HG02763 (cell line): ENCODE measurements at regions not wholly inside any gene's neighbourhood (a gene's known extent, or its start where the extent isn't known, plus 50 kb on each side); places are given as distances from the start of the nearest gene placed in this dataset.

Experiments used
- ATAC-seq: cut with Tn5 transposase; IDR thresholded peaks from one replicate; pipeline ENCODE4 v1.9.1; 2021; ENCODE audit warnings: mild to moderate bottlenecking, moderate library complexity; ENCODE audit not compliant: unreplicated experiment

DNA sequence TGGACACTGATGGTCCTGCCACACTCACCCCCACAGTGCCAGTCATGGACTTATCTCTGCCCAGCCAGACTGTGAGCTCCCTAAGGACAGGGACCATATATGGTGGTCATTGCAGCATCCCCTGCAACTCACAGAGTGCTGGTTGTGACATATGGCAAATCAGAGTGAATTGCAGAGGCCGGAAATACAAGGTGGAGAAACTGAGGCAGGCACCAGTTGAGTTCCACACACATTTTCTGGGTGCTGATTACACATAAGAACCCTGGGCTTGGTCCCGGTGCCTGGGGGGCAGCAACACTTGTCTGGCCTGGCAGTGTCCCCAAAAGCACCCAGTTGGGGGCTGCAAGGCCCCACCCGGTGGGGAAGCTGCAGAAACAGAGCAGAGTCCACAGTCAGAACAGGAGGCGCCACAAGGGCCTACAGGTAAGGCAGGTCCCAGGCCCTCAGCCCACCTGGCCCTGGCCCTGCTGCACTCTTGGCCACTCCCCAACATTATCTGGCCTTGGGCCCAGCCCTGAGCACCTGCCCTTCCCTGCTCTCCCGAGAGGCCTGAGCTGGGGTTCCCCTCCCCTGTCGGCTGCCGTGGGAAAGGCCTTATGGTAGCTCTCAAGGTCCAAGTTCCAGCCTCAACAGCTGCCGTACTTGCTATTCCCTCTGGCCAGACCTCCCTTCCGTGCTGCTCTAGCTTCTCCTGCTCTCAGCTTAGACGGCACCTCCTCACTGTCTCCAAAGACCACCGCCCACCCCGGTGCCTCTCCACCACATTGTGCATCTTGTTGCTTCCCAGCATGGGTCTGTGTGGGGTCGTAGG lies 140.8 kb upstream of the PTPN1 start:
- no peak for ATAC-seq

DNA sequence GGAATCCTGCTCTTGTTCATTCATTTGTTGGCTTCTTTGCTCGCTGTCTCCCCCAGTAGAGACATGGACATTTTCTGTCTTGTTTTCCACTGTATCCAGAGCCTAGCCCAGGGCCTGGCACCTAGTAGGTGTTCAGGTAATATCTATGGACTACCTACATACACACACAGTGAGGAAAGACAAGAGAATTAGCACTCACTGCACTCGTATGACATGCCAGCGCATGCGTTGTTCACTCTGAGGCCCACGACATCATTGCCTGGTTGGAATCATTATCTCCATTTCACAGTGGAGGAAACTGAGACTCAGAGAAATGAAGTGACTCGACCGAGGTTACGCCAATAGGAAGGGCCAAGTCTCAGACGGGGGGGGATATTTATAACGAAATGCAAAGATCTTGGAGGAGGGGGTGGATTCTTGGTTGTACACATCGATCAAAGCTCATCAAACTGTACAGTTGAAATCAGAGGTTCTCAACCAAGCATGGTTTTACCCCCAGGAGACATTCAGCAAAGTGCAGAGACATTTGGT lies 140.1 kb upstream of the PTPN1 start:
- ATAC-seq = no peak

DNA sequence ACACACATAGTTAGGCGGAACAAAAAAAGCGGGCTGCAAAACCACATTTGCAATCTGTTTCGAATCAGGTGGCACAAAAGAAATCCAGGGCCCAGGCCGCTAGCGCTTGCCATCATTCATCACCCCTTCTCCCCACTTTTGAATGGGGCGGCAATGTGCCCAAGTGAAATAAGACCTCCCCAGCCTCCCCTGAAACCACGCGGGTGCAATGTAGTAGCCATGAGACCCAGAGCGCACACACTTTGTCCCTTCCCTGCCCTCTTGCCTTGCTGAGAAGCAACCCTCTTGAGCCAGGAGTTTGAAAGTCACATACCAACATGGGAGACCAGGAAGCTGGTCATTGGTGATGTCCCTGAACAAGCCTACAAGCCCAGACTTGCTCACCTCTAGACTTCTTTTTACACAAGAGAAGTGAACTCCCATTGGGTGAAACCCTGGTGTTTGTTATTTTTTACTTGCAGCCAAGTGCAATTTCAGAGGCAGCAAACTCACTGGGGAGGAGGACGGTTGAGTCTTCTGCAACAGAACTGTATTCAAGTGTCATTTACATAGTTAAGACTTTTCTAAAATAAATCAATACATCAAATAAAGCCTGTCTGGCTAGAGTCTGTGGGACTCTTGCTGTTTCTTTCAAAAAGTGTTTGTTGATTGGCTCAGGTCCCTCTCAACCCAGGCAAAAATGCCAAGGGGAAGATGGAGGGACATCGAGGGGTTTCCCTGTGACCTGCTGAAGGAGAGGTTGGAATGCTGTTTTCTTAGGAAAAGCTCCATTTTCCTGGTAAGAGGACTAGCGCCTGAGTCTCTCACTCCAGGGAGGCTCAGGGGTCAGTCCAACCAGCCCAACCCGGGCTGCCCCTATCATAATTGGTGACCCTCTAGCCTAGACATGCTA lies 138.1 kb upstream of the PTPN1 start:
- no peak for ATAC-seq

DNA sequence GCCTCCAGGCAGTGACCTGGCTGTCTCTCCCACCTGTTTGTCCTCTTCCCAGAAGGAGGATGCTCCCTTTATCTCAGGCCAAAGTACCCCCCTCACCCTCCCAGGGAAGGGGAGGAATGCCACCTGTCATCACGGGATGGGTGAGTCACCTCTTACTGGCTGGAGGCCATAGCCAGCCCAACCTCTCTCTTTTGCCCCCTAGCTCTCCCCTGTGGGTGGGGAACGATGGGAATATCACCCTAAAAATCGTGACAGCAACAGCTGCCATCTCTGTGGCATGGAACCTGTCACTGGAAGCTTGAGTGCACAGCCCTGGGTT lies 137.5 kb upstream of the PTPN1 start:
- no peak for ATAC-seq

DNA sequence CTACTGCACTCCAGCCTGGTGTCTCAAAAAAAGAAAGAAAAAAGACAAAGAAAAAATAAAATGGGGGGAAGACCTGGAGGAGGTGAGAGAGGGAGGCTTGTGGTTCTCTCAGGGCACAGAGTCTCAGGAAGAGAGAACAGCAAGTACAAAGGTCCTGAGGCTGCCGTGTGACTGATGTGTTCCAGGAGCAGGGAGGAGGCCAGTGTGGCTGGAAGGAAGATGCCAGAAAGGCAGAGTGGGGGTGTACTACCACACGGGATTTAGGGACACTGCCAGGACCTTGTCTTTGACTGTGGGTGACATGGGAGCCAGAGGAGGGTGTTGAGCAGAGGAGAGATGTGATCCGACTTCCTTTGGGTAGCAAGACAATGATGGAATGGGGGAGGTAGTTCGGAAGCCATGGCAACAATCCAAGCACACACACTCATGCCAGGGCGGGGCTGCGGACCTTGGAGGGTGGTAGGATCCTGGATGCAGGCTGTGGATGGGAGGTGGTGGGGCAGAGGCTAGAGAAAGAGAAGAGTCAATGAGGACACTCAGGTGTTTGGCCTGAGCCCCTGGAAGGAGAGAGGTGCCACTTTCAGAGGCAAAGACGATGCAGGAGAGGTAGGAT lies 136.4 kb upstream of the PTPN1 start:
- ATAC-seq = no peak

DNA sequence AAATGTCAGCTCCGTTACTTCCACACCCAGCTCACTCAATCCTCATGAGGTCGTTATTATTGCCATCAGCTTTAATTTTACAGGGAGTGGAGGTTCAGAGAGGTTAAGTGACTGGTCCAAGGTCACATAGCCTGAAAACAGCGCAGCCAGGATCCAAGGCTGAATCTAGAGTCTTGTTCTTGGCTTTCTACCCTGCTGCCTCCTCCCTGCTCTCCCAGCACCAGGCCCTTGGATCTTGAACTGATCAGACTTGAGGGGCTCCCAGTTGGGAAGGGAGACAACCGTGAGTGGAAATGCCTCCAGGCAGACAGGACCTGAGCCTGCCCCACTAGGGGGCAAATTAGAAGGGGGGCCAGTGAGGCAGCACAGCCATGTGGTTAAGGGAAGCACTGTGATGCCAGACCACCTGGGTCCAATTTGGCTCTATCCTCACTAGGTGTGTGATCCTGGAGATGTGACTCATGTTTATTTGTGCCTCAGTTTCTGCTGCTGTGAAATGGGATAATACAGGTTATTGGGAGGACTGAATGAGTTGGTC lies 135.6 kb upstream of the PTPN1 start:
- ATAC-seq = no peak

DNA sequence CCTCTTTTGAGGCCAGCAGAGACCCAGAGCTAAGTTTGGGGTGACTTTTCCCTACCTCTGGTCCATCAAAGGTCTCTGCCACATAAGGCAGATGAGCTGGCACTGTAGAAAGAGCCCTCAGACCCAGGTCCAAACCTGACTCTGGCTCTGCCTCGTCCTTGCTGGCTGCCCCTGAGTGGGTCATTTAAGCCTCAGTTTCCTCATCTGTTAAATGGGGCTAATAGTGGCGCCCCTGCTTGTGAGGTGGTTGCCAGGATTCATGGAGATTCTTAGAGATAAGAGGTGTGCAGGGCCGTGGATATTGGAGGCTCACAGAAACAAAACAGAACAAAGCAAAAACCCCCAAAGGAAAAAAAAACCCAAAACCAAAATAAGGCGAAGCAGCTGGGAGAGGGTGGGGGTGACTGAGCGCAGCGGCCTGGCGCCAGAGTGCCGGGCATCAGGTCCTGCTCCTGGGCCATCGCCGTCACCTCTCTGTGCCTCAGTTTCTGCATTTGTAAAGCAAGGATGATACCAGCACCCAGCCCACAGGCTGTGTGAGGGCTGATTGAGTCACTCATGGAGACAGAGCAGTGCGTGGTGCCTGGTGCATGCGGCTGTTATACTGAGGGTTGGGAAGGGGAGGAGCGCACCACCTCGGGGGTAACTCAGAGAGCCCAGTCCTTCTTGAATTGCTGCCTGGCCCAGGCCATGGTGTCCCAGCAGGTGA lies 133.8 kb upstream of the PTPN1 start:
- no peak for ATAC-seq

DNA sequence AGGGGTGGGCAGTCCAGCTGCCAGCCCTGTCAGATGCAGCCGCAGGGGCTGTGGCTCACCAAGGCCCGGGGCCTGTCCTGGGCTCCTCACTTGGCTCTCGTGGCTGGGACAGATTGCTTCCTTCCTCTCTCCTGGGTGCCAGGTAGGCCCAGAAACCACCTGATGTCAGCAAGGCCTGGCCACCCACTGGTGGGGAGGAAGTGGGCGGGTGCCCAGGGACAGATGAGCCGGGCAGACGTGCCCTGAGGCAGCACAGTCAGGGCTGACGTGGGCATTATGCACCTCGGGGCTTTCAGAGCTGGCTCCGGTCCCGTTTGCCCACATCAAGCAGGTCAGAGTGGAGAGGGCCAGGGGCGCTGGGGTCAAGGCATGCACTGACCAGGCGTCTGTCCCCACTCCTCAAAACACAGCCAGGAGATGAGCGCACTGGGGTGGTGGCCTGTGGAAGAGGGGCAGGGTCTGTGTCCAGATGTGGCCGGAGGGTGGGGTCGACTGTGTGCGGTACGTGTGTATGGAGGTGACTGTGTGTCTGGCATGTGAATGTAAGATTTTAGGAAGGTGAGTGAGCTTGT lies 133.2 kb upstream of the PTPN1 start:
- ATAC-seq = no peak

DNA sequence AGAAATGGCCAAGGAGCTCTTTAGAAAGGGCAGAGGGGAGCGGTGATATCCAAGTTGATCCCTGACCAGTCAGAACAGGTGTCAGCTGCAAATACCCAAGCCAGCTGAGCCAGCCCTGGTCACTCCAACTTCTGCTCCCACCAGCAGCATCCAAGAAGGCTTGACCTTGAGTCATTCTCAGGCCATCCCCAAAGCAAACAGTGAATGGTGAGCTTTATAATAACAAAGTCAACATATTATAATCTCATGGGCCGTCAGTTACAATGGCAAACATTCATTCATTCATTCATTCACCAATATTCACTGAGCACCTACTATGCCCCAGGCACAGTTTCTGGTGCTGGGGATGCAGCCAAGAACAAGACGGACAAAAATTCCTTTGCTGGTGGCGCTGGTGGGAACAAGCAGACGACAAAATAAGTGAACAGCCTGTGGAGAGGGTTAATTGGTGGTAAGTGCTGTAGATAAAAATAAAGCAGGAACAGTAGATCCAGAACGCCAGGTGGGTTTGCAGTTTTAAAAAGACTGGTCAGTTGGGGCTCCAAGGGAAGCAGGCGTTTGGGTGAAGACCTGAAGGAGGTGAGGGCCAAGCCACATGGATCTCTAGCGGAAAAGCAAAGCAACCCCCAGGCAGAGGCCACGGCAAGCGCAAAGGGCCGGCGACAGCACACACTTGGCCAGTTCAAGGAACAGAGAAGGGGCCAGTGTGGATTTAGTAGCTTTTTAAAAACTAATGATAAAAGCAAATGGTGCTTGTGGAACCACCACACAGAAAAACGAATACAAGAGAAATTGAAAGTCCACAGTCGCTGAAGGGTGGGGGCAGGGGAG lies 131.8 kb upstream of the PTPN1 start:
- ATAC-seq = no peak

DNA sequence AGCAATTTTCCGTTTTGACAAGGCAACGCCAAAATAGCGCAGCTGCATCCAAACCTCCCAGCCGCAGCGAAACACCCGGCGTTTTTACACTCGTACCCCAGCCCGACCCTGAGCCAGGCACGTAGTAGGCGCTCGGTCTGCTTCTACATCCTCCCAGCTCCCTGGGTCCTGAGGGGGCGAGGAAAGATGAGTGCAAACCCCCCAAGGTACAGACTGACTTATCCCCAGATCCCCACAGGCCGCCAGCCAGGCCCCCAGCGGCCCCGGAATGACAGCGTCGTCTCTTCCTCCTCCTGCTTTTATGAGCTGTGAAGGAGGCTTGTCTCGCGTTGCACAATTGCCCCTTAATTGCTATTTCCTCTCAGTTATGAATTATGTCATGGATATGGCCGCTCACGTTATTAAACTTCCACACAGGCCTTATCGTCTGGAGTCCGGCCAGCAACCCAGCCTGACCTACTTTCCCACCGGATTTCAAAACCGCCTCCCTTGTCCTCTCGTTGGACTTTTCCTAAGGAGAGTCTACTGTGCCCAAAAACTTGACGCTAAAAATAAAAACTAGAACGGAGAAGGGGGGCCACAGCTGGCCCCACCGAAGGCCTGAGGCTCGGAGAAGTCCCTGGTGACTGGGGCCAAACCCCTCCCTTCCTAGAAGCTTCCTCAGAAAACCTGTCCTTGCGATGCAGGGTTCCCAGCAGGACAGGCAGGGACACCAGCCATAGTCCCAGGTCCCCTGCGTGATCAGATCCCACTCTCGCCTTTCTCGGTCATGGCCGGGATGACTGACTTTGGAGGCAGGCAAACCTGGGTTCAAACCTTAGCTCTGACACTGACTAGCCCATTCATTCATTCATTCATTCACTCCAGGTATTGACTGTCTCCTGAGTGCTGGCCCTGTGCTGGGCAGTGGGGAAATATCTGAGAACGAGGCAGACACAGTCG lies 130.9 kb upstream of the PTPN1 start:
- ATAC-seq = no peak

DNA sequence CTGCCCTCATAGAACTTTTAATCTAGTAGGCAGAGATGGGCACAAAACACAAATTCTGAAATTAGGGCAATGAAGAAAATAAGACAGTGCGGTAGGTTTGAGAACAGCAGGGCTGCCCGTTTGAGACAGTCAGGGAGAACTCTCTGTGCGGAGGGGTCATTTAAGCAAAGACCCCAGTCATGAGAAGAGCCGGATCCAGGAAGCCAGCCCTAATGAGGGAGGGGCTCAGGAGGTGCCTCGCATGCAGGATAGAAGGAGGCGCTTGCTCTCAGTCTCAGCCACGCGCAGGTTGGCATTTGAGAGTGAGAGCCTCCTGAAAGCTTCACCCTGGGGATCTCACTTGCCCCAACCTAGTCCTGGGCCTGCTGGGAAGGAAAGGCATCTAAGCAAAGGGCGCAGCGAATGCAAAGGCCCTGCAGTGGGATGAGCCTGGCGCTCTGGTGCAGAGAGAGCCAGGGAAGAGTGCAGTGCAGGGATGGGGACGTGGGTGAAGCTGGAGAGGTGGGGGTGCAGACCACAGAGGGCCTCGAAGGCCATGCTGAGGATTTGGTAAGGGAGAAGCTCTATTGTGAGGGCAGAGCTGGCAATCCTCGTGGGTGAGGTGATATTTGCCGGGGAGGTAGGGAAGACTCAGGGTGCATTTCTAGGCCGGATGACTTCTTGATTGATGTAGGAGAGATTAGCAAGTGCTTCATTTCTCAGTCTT lies 130.0 kb upstream of the PTPN1 start:
- ATAC-seq = no peak

DNA sequence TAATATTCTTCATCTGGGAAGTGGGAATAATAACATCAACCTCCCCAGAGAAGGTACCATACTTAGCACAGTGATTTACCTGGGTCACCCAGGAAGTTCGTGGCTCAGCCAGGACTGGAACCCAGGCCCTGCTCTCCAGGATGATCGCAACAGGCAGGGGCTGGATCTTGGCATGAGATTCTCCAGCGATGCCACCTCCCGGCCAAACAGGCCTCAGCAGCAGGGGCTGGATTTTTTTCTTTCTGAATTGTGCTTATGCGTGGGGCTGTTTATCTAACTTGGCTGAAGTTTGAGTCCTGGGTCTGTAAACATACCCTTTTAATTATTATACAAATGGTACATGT lies 129.5 kb upstream of the PTPN1 start:
- no peak for ATAC-seq

DNA sequence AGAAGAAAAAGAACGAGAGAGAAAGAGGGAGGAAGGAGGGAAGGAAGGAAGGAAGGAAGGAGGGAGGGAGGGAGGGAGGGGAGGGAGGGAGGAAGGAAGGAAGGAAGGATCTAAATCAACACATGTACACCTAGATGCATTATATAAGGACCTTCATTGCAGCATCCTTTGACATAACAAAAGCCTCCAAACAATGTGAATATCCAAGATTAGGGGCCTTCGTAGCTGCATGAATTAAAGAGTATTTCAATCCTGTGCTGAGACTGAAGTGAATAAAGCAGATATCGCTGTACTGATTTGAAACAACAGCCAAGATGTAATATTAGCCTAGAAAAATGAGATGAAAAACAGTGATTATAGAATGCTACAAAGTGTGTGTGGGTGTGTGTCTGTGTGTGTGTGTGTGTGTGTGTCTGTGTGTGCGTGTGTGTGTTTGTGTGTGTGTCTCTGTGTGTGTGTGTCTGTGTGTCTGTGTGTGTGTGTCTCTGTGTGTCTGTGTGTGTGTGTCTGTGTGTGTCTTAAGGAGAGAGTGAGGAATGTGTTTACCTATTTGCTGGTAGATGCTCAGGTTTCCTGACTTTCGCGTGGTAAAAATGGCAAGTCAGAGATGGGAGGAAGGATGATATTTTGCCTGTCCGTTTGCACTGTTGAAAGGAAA lies 129.0 kb upstream of the PTPN1 start:
- ATAC-seq = no peak

DNA sequence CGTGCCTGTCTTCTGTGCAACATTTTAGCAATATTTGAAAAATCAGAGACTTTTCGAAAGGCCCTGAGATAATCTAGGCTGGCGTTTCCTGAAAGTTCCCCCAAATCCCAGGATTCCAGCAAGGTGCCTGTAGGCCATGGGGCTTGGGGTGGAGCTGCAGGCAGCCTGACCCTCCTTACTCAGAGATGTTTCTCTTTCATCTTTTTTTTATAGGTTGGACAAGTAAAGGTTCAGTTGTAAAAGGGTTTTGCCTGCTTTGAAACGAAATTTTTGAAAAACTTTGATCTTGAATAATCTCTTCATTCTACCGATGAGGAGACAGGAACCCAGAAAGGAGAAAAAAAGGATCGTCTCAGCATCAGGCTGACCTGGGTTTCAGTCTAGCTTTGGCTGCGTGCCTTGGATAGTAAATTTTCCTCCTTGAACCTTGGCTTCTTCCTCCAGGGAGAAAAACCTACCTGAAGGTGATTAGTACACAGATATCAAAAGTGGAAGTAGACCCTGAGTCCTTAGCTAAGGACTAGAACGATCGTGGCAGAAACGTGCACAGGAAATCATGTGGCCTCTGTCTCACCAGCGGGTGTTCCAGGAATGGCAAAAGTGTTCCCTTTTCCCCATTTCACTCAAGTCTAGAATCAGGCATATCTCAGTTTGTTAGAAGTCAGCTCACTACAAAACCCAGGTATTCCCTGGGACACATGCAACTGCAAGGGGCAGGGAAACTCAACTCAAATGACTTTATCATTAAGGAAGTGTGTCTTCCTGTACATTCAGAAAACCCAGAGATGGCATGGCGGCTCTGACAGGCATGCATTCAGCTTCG lies 128.2 kb upstream of the PTPN1 start:
- ATAC-seq = no peak

DNA sequence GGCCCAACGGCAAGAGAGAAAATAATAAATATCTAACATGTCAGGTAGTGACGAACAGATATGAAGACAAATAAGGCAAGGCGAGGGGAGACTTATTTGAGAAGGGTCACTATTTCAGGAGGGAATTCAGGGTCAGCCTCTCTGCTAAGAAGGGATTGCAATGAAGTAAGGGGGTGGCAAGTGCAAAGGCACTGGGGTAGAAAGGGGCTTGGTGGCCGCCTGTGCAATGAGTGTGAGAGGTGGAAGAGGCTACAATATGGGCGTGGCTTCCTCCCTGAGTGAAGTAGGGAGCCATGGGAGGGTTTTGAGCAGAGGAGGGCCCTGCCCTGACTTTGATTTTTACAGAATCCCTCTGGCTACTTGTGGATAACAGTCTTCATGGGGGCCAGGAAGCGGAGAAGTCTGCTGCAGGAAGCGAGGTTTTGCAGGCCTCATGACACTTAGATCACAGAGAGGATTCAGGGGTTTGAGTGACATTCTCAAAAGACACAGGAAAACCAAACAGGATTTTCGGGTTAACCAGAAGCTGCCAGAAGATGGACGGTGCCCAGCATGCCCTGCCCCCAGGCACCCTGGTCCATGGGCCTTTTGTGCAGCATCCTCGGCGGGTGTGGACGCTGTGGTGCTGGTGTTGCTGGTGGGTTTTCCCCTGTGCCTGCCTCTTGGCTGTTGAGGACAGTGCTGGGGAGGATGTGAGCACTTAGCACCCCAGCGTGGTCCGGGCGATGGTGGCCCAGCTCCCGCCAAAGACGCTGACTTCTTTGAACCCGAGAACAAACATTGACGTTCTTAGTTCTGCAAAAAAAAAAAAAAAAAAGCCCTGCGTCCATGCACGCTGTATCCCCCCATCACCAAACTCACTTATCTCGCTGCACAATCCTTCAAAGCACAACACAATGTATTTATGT lies 124.2 kb upstream of the PTPN1 start:
- no peak for ATAC-seq

DNA sequence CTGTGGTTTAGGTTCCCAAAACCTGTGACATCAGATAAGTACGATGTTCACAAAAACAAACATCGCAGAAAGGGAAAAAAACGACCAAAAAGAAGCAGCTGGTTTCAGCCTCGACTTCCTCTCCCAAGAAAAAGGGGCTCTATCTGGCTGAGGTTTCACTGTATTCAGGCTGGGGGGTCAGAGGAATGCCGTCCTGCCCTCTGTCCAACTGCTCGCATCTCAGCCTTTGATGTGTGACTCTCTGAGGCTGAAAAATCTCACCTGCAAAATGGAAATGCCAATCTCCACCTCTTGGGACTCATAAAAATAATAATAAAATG lies 123.6 kb upstream of the PTPN1 start:
- ATAC-seq = no peak
